ENCODE measurements at regions not wholly inside any gene's neighbourhood (a gene's known extent, or its start where the extent isn't known, plus 50 kb on each side); places are given as distances from the start of the nearest gene placed in this dataset.

GRCh38 chrX:39654183-39654925 lies 443.4 kb downstream of the BCOR start:
- peaks cover 44 to 46% of the 10 kb centered on the region in 2 experiments for H3K4me1 Mint-ChIP-seq
- no peaks in the 10 kb centered on the region for H3K79me2 ChIP-seq (ENCODE audit: insufficient read depth, low read length)
- peaks cover 4% of the 10 kb centered on the region; the same call in 1 of the 2 replicates for H3K4me1 ChIP-seq (ENCODE audit: insufficient read depth, low read length)
- H3K9me3 Mint-ChIP-seq = peaks cover 72 to 80% of the 10 kb centered on the region in 2 experiments
- no CpG with 5 or more reads among the region's 16 CpGs for WGBS (ENCODE audit: extremely low coverage, insufficient read length, low lambda C conversion rate)
- peak overlapping the region; percentile 36 for H3K18ac ChIP-seq (ENCODE audit: insufficient read length, low read depth, low read length)
- H3K4me2 ChIP-seq (ENCODE audit: insufficient read depth, insufficient read length, low read length) = peak overlapping the region; percentile 41
- peak; percentile 49 for DNase-seq
- no peak overlapping the region for H2BK120ac ChIP-seq (ENCODE audit: low read depth, low read length, poor library complexity, severe bottlenecking)
- H4K5ac ChIP-seq (ENCODE audit: insufficient read length, low read depth, low read length) = no peak overlapping the region
- H3K27ac Mint-ChIP-seq = peak overlapping the region; percentile 96 to 98 (median 97)
- no peaks in the 10 kb centered on the region for H3K23me2 ChIP-seq (ENCODE audit: insufficient read length, low read depth, low read length, poor library complexity, severe bottlenecking)
- peaks cover 4% of the 10 kb centered on the region for H3K27me3 Mint-ChIP-seq (ENCODE audit: low read depth)
- H3K4ac ChIP-seq (ENCODE audit: low read depth, low read length) = no peak overlapping the region
- no peak overlapping the region for H2BK20ac ChIP-seq (ENCODE audit: low read depth, low read length, poor library complexity, severe bottlenecking)
- no peak overlapping the region for H2BK12ac ChIP-seq (ENCODE audit: insufficient read length, low read depth, low read length)
- no peak overlapping the region for H3K27ac ChIP-seq (ENCODE audit: insufficient read length, low read depth, low read length)
- no peak overlapping the region for H3K23ac ChIP-seq (ENCODE audit: insufficient read length, low read depth, low read length)
- no peaks in the 10 kb centered on the region for H3K79me1 ChIP-seq (ENCODE audit: insufficient read depth, low read depth, low read length, poor library complexity, severe bottlenecking)
- no peak overlapping the region for H2AFZ ChIP-seq (ENCODE audit: low read length)
- H2BK5ac ChIP-seq (ENCODE audit: insufficient read length, low read length) = no peak overlapping the region
- H3K4me3 Mint-ChIP-seq = peak overlapping the region; percentile 45 to 69
- H3K36me3 Mint-ChIP-seq (ENCODE audit: insufficient read depth in 1 of 3, low read depth in 3 of 3) = peaks cover 0 to 6% (median 5%) of the 10 kb centered on the region in 3 experiments; a peak in 4 of 7 replicates
- no peak overlapping the region for H3K56ac ChIP-seq (ENCODE audit: insufficient read length, low read depth, low read length)
- H4K20me1 ChIP-seq (ENCODE audit: control insufficient read depth, insufficient read depth, insufficient read length) = no peaks in the 10 kb centered on the region
- no peak for TF ChIP-seq CTCF (conservative IDR thresholded peaks at IDR 0.05)
- no peak overlapping the region for H2AK5ac ChIP-seq (ENCODE audit: insufficient read length, low read length)
- H3T11ph ChIP-seq (ENCODE audit: low read length) = no peak overlapping the region
- H4K8ac ChIP-seq (replicated peaks; ENCODE audit: insufficient read length, low read depth, low read length) = no peak overlapping the region
- no peaks in the 10 kb centered on the region for H3K9me3 ChIP-seq (ENCODE audit: control insufficient read depth, low read depth, low read length)
- H3K14ac ChIP-seq (ENCODE audit: insufficient read depth, low read length) = peak overlapping the region; percentile 39; the same call in 1 of the 2 replicates
- no peak overlapping the region for H2BK15ac ChIP-seq (ENCODE audit: low read depth, low read length)
- no peak overlapping the region for H3K9ac ChIP-seq (ENCODE audit: extremely low read depth, insufficient read length, low read length)
- H4K91ac ChIP-seq (ENCODE audit: insufficient read length, low read depth, low read length) = no peak overlapping the region
- no peaks in the 10 kb centered on the region for H3K27me3 ChIP-seq (ENCODE audit: insufficient read depth, low read length)

Data from H9 (cell line).